HCT116 (cell line): ENCODE measurements at regions not wholly inside any gene's neighbourhood (a gene's known extent, or its start where the extent isn't known, plus 50 kb on each side); places are given as distances from the start of the nearest gene placed in this dataset.

ENCODE experiments used
- ATF3 ChIP-seq: IDR thresholded peaks from 2 replicates; pipeline ENCODE4 v1.6.1; 2012
- CTCF ChIP-seq, 3 experiments: fragments of 200-600 bp in 1 of 3; sonication (generic) in 1 of 3; IDR thresholded peaks in 2 of 3; conservative IDR thresholded peaks in 1 of 3; 2 replicates each; pipeline ENCODE4 v1.5.1; 2012 to 2017; ENCODE audit warnings: low read depth in 2 of 3, low read length in 2 of 3, antibody characterized with exemption in 1 of 3, borderline replicate concordance in 1 of 3, control low read depth in 1 of 3, mild to moderate bottlenecking in 1 of 3, mixed read lengths in 1 of 3, mixed run types in 1 of 3, moderate library complexity in 1 of 3; ENCODE audit not compliant: insufficient read depth in 1 of 3
- EZH2 ChIP-seq: fragments of 200-600 bp; sonication (generic); IDR thresholded peaks from 2 replicates; pipeline ENCODE4 v1.6.1; 2017; ENCODE audit warnings: antibody characterized with exemption, mixed run types
- JUND ChIP-seq: IDR thresholded peaks from 2 replicates; pipeline ENCODE4 v1.6.1; 2012
- MAX ChIP-seq: IDR thresholded peaks from 2 replicates; pipeline ENCODE4 v1.6.1; 2012
- POLR2A ChIP-seq: IDR thresholded peaks from 2 replicates; pipeline ENCODE4 v1.7.0; 2011; ENCODE audit warnings: borderline replicate concordance; ENCODE audit not compliant: insufficient read depth, insufficient read length; ENCODE audit errors: extremely low read depth
- POLR2AphosphoS5 ChIP-seq: IDR thresholded peaks from 2 replicates; pipeline ENCODE4 v1.6.1; 2011; ENCODE audit warnings: mild to moderate bottlenecking, low read depth, low read length, moderate library complexity
- SIN3A ChIP-seq: IDR thresholded peaks from 2 replicates; pipeline ENCODE4 v1.6.1; 2012; ENCODE audit warnings: low read depth
- SP1 ChIP-seq: IDR thresholded peaks from 2 replicates; pipeline ENCODE4 v1.6.1; 2012; ENCODE audit warnings: low read depth
- YY1 ChIP-seq: IDR thresholded peaks from 2 replicates; pipeline ENCODE4 v1.6.1; 2011; ENCODE audit warnings: low read length, low read depth, moderate library complexity, mild to moderate bottlenecking; ENCODE audit not compliant: insufficient replicate concordance; ENCODE audit errors: extremely low read depth
- ZFX ChIP-seq: fragments of 450-650 bp; IDR thresholded peaks from 2 replicates; pipeline ENCODE4 v1.6.1; 2017
- ZNF274 ChIP-seq: fragments of 200-500 bp; sonication (Bioruptor generic); IDR thresholded peaks from 2 replicates; pipeline ENCODE4 v1.6.1; 2014; ENCODE audit warnings: mild to moderate bottlenecking, low read depth, low read length, inconsistent platforms

- TF ChIP-seq MAX, result no peak
- no peak for TF ChIP-seq YY1
- no peak for TF ChIP-seq JUND
- TF ChIP-seq SP1, result no peak
- TF ChIP-seq CTCF (IDR thresholded peaks at IDR 0.05 in 2 of 3, conservative IDR thresholded peaks at IDR 0.05 in 1 of 3; ENCODE audit: borderline replicate concordance in 1 of 3, insufficient read depth in 1 of 3, low read depth in 2 of 3, low read length in 2 of 3), result no peak
- TF ChIP-seq ZFX, result no peak
- TF ChIP-seq POLR2A, result no peak
- no peak for TF ChIP-seq SIN3A
- no peak for TF ChIP-seq POLR2AphosphoS5
- TF ChIP-seq EZH2, result no peak
- no peak for TF ChIP-seq ATF3
- no peak for TF ChIP-seq ZNF274
Observed at GRCh38 chr4:14152834-14153519, 525.5 kb upstream of the BOD1L1 start.
